ENCODE measurements at regions not wholly inside any gene's neighbourhood (a gene's known extent, or its start where the extent isn't known, plus 50 kb on each side); places are given as distances from the start of the nearest gene placed in this dataset.

DNA sequence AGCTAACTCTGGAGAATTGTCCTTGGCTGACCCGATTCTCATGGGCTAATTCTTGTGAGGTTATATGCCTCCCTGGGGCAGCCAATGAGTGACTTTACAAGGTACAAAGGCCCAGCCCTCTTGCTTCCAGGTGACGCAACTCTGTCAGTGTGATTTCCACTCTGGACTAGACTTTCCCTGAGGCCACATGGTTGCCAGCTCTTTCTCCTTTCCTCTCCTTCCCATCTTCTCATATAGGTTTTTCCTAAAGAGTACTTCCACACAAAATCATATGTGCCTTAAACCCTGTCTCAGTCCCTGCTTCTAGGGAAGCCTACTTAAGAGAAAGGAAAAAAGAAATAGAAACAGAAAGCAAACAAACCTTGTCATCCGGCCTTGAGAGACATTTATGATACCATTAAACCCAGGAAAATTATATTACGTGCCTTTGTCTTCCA is 226.2 kb upstream of the ZSWIM2 start:
- TF ChIP-seq GATAD2B (conservative IDR thresholded peaks at IDR 0.05; ENCODE audit: low read depth) (no peak), SMARCA5 (IDR thresholded peaks at IDR 0.05) (no peak)
- TF ChIP-seq, protein P1, sequence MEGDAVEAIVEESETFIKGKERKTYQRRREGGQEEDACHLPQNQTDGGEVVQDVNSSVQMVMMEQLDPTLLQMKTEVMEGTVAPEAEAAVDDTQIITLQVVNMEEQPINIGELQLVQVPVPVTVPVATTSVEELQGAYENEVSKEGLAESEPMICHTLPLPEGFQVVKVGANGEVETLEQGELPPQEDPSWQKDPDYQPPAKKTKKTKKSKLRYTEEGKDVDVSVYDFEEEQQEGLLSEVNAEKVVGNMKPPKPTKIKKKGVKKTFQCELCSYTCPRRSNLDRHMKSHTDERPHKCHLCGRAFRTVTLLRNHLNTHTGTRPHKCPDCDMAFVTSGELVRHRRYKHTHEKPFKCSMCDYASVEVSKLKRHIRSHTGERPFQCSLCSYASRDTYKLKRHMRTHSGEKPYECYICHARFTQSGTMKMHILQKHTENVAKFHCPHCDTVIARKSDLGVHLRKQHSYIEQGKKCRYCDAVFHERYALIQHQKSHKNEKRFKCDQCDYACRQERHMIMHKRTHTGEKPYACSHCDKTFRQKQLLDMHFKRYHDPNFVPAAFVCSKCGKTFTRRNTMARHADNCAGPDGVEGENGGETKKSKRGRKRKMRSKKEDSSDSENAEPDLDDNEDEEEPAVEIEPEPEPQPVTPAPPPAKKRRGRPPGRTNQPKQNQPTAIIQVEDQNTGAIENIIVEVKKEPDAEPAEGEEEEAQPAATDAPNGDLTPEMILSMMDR (IDR thresholded peaks at IDR 0.05 in 2 of 3, conservative IDR thresholded peaks at IDR 0.05 in 1 of 3; ENCODE audit: control insufficient read depth in 2 of 3, extremely low read depth in 1 of 3, insufficient read depth in 1 of 3, low read depth in 3 of 3, low read length in 3 of 3): no peak

All from GM12878 (cell line).